ENCODE measurements at regions not wholly inside any gene's neighbourhood (a gene's known extent, or its start where the extent isn't known, plus 50 kb on each side); places are given as distances from the start of the nearest gene placed in this dataset.

GRCh38 chr6:167731731-167732422, 94.8 kb upstream of the AFDN start:
- DNase-seq (ENCODE audit: low spot score): no peak
- TF ChIP-seq CTCF (IDR thresholded peaks at IDR 0.05; ENCODE audit: extremely low read depth, insufficient read depth, missing control alignments): no peak
- in situ Hi-C loops (cut with MboI; ENCODE audit: low pct_unique_long_range_greater_than_20kb, low sequenced_read_pairs, unreplicated experiment): no loop called here

- in situ Hi-C loops (cut with MboI; ENCODE audit: low pct_unique_long_range_greater_than_20kb, low sequenced_read_pairs, unreplicated experiment): no loop called here
- no peak for TF ChIP-seq CTCF (IDR thresholded peaks at IDR 0.05; ENCODE audit: extremely low read depth, insufficient read depth, missing control alignments)
- DNase-seq (ENCODE audit: low spot score): no peak
Measured at GRCh38 chr6:167733740-167734661, 92.7 kb upstream of the AFDN start.

- TF ChIP-seq CTCF (IDR thresholded peaks at IDR 0.05; ENCODE audit: extremely low read depth, insufficient read depth, missing control alignments): no peak
- DNase-seq (ENCODE audit: low spot score): no peak
- in situ Hi-C loops (cut with MboI; ENCODE audit: low pct_unique_long_range_greater_than_20kb, low sequenced_read_pairs, unreplicated experiment): no loop called here
Measured at GRCh38 chr6:167734662-167735083, 92.0 kb upstream of the AFDN start.

GRCh38 chr6:167735084-167735950, 91.4 kb upstream of the AFDN start:
- no peak for DNase-seq (ENCODE audit: low spot score)
- in situ Hi-C loops (cut with MboI; ENCODE audit: low pct_unique_long_range_greater_than_20kb, low sequenced_read_pairs, unreplicated experiment): no loop called here
- TF ChIP-seq CTCF (IDR thresholded peaks at IDR 0.05; ENCODE audit: extremely low read depth, insufficient read depth, missing control alignments): no peak

- TF ChIP-seq CTCF (IDR thresholded peaks at IDR 0.05; ENCODE audit: extremely low read depth, insufficient read depth, missing control alignments): no peak
- no peak for DNase-seq (ENCODE audit: low spot score)
- in situ Hi-C loops (cut with MboI; ENCODE audit: low pct_unique_long_range_greater_than_20kb, low sequenced_read_pairs, unreplicated experiment): no loop called here
Measured at GRCh38 chr6:167735951-167736288, 90.8 kb upstream of the AFDN start.

GRCh38 chr6:167736486-167737204, 90.1 kb upstream of the AFDN start:
- in situ Hi-C loops (cut with MboI; ENCODE audit: low pct_unique_long_range_greater_than_20kb, low sequenced_read_pairs, unreplicated experiment): no loop called here
- no peak for TF ChIP-seq CTCF (IDR thresholded peaks at IDR 0.05; ENCODE audit: extremely low read depth, insufficient read depth, missing control alignments)

More at GRCh38 chr6:167736486-167737204, 90.1 kb upstream of the AFDN start:
- no peak for DNase-seq (ENCODE audit: low spot score)
